Naive B cell (primary cell): ENCODE measurements at regions not wholly inside any gene's neighbourhood (a gene's known extent, or its start where the extent isn't known, plus 50 kb on each side); places are given as distances from the start of the nearest gene placed in this dataset.
A peak's percentile ranks its signal among the peaks of the same experiment; 100 is the strongest.

Experiments
- ATAC-seq, 2 donors: fragments of 150-1000 bp; cut with Tn5 transposase; 2 replicates each; pipeline ENCODE4 v1.10.0; 2021; ENCODE audit warnings: low read depth in 2 of 2, mild to moderate bottlenecking in 2 of 2, moderate library complexity in 2 of 2
- DNase-seq: peaks from one replicate; pipeline ENCODE4 v3.0.0; 2022
- H3K27ac Mint-ChIP-seq, 6 donors: one replicate each; pipeline ENCODE4 v1.8.0; 2020 to 2022; ENCODE audit warnings: mild to moderate bottlenecking in 6 of 6, mixed read lengths in 6 of 6, moderate library complexity in 5 of 6, inconsistent platforms in 2 of 6
- H3K27me3 Mint-ChIP-seq, 3 donors: one replicate each; pipeline ENCODE4 v1.8.0; 2021 to 2022; ENCODE audit warnings: mixed read lengths in 3 of 3, mild to moderate bottlenecking in 1 of 3
- H3K36me3 Mint-ChIP-seq, 2 donors: one replicate each; pipeline ENCODE4 v1.8.0; 2020 to 2022; ENCODE audit warnings: mixed read lengths in 2 of 2, inconsistent platforms in 1 of 2, mild to moderate bottlenecking in 1 of 2
- H3K4me1 Mint-ChIP-seq, 3 donors: one replicate each; pipeline ENCODE4 v1.8.0; 2020 to 2022; ENCODE audit warnings: mixed read lengths in 3 of 3, inconsistent platforms in 1 of 3, mild to moderate bottlenecking in 1 of 3, moderate library complexity in 1 of 3
- H3K4me3 Mint-ChIP-seq, 8 donors: one replicate each; pipeline ENCODE4 v1.8.0; 2020 to 2022; ENCODE audit warnings: mild to moderate bottlenecking in 8 of 8, mixed read lengths in 8 of 8, moderate library complexity in 8 of 8, inconsistent platforms in 2 of 8
- H3K9me3 Mint-ChIP-seq, 7 donors: one replicate each; pipeline ENCODE4 v1.8.0; 2020 to 2022; ENCODE audit warnings: mixed read lengths in 7 of 7, mild to moderate bottlenecking in 5 of 7, inconsistent platforms in 2 of 7, moderate library complexity in 1 of 7

GRCh38 chr10:22481687-22482539 is 136.6 kb downstream of the SPAG6 start:
- H3K9me3 Mint-ChIP-seq = no peaks in the 10 kb centered on the region
- peak overlapping the region in 1 of 6 donors; percentile 70 for H3K27ac Mint-ChIP-seq
- peak overlapping the region in 2 of 8 donors; percentile 30 to 32 for H3K4me3 Mint-ChIP-seq

DNA sequence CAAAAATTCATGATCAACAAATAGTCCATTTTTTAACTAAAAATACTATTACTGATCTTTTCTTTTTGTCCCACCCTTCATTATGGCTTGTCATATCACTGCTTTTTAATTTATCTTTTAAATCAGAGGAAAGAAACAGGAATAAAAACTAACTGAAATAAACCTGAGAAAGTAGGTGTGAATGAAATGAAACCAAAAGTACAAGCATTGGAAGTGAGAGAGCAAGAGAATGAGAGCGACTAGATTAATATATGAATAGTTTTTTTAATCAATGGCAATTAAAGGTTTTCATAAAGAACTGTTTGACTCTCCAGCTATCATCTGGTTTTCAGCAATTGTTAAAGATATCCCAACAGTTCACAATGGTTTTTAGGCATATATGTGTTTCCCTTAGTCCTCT is 137.8 kb downstream of the SPAG6 start:
- DNase-seq (no peak), ATAC-seq (no peak)
- peak overlapping the region in 1 of 6 donors; percentile 56 for H3K27ac Mint-ChIP-seq
- H3K4me3 Mint-ChIP-seq = peak overlapping the region in 7 of 8 donors; percentile 15 to 87 (median 37)
- H3K36me3 Mint-ChIP-seq = no peaks in the 10 kb centered on the region
- peaks cover 3 to 7% (median 7%) of the 10 kb centered on the region in 3 donors for H3K27me3 Mint-ChIP-seq
- H3K4me1 Mint-ChIP-seq = peaks cover 0 to 15% (median 6%) of the 10 kb centered on the region in 3 donors
- no peaks in the 10 kb centered on the region for H3K9me3 Mint-ChIP-seq

More at GRCh38 chr10:22481687-22482539, 136.6 kb downstream of the SPAG6 start:
- no peak for DNase-seq
- Mint-ChIP-seq H3K27me3 (peaks cover 9 to 18% (median 13%) of the 10 kb centered on the region in 3 donors), H3K4me1 (peaks cover 5 to 17% (median 13%) of the 10 kb centered on the region in 3 donors), H3K36me3 (no peaks in the 10 kb centered on the region)
- ATAC-seq = no peak
